NCI-H526 (cell line): ENCODE measurements at regions not wholly inside any gene's neighbourhood (a gene's known extent, or its start where the extent isn't known, plus 50 kb on each side); places are given as distances from the start of the nearest gene placed in this dataset.

Experiments
- DNase-seq, 2 experiments: peaks; one replicate each; lab custom pipeline; 2025; lab: John Stamatoyannopoulos, UW

- DNase-seq: no peak
Observed at GRCh38 chr4:130183096-130183495, 1087.1 kb downstream of the C4orf33 start.

DNA sequence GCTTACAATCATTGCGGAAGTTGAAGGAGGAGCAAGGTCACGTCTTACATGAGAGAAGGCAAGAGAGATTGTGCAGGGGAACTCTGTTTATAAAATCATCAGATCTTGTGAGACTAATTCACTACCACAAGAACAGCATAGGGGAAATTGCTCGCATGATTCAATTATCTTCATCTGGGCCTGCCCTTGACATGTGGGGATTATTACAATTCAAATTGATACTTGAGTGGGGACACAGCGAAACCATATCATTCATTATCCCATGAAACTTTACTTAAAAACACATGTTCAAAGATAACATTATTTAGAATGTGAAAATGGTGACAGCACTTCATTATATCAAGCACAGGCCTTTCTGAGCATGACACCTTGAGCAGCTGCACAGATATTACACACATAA is 1087.8 kb downstream of the C4orf33 start:
- DNase-seq: no peak

GRCh38 chr4:130185123-130185522 is 1089.2 kb downstream of the C4orf33 start:
- no peak for DNase-seq

DNA sequence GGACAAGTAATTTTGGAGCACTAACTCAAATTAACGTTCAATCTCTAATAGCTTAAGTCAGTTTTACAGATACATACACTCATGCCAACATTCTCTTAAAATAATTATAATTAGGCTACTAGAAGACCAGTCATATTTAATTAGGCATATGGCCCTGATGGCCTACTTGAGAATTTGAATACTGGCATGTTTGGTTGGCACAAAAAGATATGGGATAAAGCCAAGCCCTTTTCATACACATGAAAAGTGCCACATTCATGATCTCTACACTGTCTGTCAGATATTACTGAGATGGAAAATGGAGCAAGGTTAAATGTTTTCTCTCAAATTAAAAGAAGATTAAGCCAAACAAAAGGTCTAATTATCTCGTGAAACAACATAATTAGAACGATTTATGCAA is 1091.0 kb downstream of the C4orf33 start:
- DNase-seq: no peak

DNA sequence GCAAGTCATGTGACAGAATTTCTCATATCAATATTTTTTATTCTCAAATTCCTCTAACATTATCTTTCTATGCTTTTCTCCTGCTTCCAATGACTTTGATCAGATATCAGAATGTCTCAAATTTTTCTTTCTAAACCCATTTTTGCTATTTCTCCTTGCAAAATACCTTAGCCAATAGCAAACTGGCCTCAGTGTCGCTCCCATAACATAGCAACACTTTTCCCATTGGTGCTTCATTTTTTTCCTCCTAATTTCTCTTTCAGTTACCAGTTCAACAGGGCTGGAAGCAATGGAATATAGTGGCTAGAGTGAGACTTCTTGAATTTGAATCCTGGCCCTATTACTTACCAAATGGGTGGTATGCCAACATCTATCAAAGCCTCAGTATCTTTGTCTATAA is 1091.6 kb downstream of the C4orf33 start:
- DNase-seq: no peak

DNA sequence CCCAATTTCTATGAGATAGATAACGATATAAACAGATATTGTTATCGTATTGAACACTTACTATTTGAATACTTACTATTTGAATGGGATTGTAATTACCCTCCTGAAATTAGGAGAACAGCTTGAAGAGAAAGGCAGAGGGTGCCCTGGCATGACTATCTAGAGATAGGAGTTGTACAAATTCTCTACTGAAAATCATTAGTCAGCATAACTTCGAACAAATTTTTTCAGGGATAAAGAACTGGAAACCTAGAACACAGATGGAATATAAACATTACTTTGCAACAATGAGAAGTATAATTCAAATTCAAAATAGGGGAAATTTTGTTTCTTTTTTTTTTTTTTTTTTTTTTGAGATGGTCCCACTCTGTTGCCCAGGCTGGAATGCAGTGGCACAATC is 1096.8 kb downstream of the C4orf33 start:
- DNase-seq: no peak

DNA sequence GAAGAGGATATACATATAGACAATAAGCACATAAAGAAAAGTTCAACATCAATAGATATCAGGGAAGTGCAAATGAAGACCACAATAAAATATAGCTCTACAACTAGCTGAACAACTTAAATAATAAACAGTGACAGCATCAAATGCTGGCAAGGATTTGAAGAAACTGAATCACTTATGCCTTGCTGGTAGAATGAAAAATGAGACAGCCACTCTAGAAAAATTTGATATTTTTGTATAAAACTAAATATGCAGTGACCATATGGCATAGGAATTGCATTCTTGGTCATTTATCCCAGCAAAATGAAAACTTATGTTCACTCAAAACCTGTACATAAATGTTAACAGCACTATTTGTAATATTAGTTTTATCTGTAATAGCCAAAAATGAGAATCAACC is 1102.0 kb downstream of the C4orf33 start:
- DNase-seq: no peak

GRCh38 chr4:130203571-130203970 is 1107.6 kb downstream of the C4orf33 start:
- DNase-seq: no peak

DNA sequence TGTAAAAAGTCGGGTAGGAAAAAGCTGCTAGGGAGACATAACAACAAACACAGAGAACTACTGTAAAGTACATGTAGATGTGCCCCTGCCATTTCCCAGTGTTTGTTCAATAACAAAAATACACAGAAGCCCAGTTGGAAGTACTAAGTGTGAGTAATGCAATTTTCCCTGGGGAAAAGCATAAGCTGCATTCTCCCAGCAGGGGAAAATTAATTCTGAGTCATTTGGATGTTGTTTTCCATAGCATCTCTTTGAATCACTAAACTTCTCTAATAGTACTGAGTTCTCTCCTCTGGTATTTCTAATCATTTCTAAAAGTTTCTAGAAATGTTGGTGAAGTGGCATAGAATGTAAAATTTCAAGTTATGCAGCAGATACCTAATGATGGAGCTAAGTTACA is 1114.9 kb downstream of the C4orf33 start:
- no peak for DNase-seq

DNA sequence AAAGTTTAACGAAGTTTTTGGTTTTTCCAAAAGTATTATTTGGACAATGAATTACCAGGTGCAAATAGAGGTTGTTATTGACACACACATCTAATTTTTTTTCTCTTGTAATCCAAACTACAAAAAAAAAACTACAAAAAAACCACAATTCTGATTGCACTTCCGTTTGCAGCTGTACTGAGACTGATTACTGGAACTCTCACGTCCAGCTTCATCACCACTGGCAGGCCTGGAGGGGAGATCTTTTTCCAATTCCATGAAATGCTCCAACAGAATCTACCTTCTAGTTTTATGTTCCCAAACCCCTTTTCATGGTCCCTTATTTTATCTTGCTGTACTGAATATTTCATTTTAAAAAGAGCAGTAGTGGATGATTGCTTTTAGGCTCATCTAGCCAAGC is 1118.3 kb downstream of the C4orf33 start:
- DNase-seq: no peak

DNA sequence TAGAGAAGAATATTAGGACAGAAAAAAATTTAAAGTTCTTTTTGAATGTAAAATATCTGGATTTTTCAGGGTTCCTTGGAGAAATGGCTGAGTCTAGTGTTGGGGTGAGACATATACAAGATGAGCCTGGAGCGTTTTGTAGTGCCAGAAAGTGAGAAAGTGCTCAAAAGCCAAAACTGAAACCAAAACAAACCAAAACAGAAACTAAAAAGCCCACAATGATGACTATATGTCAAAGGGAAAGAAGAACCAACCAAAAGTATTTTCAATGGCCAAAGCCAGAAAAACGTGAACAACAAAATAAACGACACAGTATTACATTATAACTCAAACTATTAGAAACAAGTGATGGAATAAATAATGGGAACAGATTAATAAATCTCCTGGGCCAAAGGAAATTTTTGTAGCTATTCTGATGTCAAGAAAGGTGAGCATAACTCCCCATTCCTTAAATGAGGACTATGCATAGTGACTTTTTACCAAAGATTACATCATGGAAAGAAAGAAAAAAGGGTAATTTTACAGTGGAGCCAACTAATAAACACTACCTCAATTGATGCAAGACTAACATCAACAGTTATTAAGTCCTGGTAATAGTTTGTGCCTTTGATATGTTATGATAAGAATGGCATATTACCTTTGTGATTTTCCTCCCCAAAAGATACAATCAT is 1137.6 kb downstream of the C4orf33 start:
- no peak for DNase-seq

GRCh38 chr4:130238121-130238520 is 1142.2 kb downstream of the C4orf33 start:
- no peak for DNase-seq

GRCh38 chr4:130249002-130249401 is 1153.0 kb downstream of the C4orf33 start:
- no peak for DNase-seq

GRCh38 chr4:130257271-130257670 is 1161.3 kb downstream of the C4orf33 start:
- DNase-seq: no peak

GRCh38 chr4:130266814-130267213 is 1170.9 kb downstream of the C4orf33 start:
- no peak for DNase-seq

- no peak for DNase-seq
Observed at GRCh38 chr4:130288576-130288975, 1192.6 kb downstream of the C4orf33 start.

- no peak for DNase-seq
Observed at GRCh38 chr4:130293692-130294091, 1197.7 kb downstream of the C4orf33 start.

GRCh38 chr4:130296448-130296847 is 1200.5 kb downstream of the C4orf33 start:
- DNase-seq: no peak

- DNase-seq: no peak
Observed at GRCh38 chr4:130306566-130306965, 1210.6 kb downstream of the C4orf33 start.

GRCh38 chr4:130309221-130309620 is 1213.3 kb downstream of the C4orf33 start:
- no peak for DNase-seq

DNA sequence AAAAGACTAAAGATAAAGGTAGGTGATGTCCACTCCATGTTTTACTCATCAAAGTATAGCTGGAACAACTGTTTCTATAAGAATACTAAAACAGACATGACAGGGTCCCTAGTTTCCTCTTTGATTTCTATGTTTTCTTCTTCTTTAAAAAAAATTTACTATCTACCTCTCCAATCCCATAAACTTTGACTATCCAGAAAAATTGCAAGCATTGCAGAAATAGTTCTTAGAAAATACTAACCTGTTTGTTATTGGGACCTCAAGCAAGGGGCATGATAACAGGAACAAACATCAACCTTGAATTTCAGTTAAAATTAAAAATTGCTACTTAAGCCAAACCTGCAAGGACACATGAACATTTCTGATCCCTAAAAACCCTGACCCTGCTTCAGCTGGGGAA is 1226.5 kb downstream of the C4orf33 start:
- no peak for DNase-seq

- DNase-seq: no peak
Observed at GRCh38 chr4:130329036-130329435, 1233.1 kb downstream of the C4orf33 start.

- DNase-seq: no peak
Observed at GRCh38 chr4:130333241-130333759, 1237.3 kb downstream of the C4orf33 start.
